ENCODE measurements at regions not wholly inside any gene's neighbourhood (a gene's known extent, or its start where the extent isn't known, plus 50 kb on each side); places are given as distances from the start of the nearest gene placed in this dataset.

DNA sequence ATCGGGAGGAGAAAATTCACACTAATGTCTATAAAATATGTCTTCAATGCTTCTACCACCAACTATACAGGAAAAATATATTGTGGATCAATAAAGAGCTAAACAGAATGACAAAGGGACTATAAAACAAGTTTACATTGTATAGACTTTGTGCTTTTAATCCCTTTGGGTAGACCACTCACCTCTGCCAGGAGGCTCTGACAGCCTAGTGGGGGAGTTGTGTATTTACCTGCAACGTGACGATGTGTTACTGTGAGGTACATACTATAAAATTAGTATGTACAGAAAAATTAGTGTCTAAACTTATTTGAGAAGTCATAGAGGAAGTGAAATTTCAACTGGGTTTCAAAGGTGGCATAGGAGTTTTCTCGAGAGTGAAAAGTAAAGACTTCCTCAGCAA is 243.3 kb upstream of the REG3G start:
- no peak for DNase-seq (ENCODE audit: low read depth, low spot score)
- Mint-ChIP-seq H3K9me3 (no peaks in the 10 kb centered on the region), H3K4me1 (no peaks in the 10 kb centered on the region), H3K27me3 (ENCODE audit: low read depth) (no peaks in the 10 kb centered on the region), H3K27ac (ENCODE audit: unreplicated experiment) (no peak overlapping the region), H3K4me3 (no peak overlapping the region), H3K36me3 (ENCODE audit: low read depth) (no peaks in the 10 kb centered on the region)
- TF ChIP-seq, protein P1, sequence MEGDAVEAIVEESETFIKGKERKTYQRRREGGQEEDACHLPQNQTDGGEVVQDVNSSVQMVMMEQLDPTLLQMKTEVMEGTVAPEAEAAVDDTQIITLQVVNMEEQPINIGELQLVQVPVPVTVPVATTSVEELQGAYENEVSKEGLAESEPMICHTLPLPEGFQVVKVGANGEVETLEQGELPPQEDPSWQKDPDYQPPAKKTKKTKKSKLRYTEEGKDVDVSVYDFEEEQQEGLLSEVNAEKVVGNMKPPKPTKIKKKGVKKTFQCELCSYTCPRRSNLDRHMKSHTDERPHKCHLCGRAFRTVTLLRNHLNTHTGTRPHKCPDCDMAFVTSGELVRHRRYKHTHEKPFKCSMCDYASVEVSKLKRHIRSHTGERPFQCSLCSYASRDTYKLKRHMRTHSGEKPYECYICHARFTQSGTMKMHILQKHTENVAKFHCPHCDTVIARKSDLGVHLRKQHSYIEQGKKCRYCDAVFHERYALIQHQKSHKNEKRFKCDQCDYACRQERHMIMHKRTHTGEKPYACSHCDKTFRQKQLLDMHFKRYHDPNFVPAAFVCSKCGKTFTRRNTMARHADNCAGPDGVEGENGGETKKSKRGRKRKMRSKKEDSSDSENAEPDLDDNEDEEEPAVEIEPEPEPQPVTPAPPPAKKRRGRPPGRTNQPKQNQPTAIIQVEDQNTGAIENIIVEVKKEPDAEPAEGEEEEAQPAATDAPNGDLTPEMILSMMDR (conservative IDR thresholded peaks at IDR 0.05): no peak

DNA sequence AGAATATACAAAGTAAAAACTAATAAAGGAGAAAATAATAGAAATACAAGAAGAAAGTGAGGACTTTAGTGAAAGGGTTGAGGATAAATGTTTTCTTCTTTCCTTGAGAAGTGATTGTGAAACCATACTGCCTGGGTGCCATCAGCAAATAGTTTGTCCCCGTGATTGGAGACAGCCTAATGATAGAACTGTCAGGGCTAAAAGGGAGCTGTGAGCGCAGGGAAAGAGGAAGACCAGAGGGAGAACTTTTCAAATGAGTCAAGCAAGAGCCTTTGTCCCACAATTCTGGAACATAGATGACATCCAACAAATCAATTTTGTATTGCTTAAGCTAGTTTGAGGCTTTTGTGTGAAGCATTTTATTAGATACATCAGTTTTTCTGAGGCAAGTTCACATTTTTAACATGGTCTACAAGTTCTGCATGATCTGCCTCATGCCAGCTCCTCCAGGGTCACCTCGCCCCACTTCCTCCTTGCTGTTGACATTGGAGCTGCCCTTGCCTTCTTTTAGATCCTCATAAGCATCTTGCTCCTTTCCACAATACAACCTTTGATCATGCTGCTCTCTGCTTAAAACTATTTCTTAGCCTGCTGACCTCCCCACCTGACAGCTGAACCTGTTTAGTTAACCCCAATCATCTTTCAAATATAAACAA is 213.4 kb upstream of the REG3G start:
- TF ChIP-seq, protein P1 (conservative IDR thresholded peaks at IDR 0.05): no peak
- no peak overlapping the region for H3K27ac Mint-ChIP-seq (ENCODE audit: unreplicated experiment)
- H3K9me3 Mint-ChIP-seq: peaks cover 2% of the 10 kb centered on the region
- no peak for DNase-seq (ENCODE audit: low read depth, low spot score)
- H3K27me3 Mint-ChIP-seq (ENCODE audit: low read depth): no peaks in the 10 kb centered on the region
- no peaks in the 10 kb centered on the region for H3K36me3 Mint-ChIP-seq (ENCODE audit: low read depth)
- H3K4me3 Mint-ChIP-seq: no peak overlapping the region
- no peaks in the 10 kb centered on the region for H3K4me1 Mint-ChIP-seq

DNA sequence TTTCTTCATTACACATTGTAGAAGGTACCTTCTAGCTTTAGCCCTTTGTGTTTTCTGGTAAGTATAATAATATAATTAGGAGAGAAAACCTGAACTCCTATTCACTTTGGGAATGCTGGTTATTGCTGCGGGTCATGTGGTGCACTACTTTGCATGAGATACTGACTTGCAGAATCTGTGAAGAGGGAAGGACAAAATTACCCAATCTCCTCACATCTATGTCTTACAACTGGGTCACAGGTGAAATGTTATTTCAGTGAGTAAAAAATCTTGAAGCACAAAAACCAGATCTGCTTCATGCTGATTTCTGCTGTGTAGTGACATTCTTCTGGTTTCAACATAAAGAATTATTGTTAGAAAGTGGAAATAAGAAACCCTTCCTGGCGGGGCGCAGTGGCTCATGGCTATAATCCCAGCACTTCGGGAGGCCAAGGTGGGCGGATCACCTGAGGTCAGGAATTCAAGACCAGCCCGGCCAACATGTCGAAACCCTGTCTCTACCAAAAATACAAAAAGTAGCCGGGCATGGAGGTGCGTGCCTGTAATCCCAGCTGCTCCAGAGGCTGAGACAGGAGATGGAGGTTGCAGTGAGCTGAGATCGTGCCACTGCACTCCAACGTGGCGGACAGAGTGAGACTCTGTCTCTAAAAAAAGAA is 211.0 kb upstream of the REG3G start:
- Mint-ChIP-seq H3K36me3 (ENCODE audit: low read depth) (no peaks in the 10 kb centered on the region), H3K4me1 (no peaks in the 10 kb centered on the region), H3K4me3 (no peak overlapping the region), H3K9me3 (peaks cover 2% of the 10 kb centered on the region), H3K27me3 (ENCODE audit: low read depth) (no peaks in the 10 kb centered on the region), H3K27ac (ENCODE audit: unreplicated experiment) (no peak overlapping the region)
- TF ChIP-seq, protein P1 (conservative IDR thresholded peaks at IDR 0.05): no peak
- no peak for DNase-seq (ENCODE audit: low read depth, low spot score)

DNA sequence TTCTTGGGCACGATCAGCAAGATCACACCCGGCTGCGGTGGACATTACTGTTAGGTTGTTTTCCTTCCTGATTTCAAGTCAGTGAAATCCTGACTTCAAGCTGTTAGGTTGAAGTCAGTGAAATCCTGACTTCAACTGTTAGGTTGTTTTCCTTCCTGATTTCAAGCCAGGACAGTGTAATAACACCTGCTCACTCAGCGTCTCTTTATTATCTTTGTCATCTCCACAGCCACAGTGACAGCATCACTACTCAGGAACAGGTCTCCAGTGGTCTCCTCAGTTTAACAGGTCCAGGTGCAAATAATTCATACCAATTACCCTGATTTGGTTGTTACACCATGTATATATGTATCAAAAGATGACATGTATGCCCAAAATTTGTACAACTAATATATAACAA is 208.1 kb upstream of the REG3G start:
- H3K4me3 Mint-ChIP-seq: no peak overlapping the region

DNA sequence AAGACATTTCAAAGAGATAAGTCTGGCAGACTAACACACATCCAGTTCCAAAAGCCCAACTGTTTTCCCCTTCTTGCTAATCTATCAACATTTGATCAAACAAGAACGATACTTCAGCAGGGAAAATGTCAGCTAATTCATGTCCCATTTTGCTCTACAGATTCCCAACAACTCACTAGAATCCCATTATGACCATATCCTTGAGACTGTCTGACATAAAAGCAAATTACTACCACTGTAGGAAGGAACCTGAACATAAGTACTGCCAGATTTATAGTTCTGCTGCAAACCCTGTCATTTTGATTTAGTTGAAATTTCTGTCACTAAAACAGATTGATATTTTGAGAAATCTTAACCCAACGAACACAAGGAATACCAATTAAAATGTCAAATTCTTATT is 193.0 kb upstream of the REG3G start:
- no peaks in the 10 kb centered on the region for H3K36me3 Mint-ChIP-seq (ENCODE audit: low read depth)
- H3K27me3 Mint-ChIP-seq (ENCODE audit: low read depth): no peaks in the 10 kb centered on the region
- no peaks in the 10 kb centered on the region for H3K4me1 Mint-ChIP-seq
- TF ChIP-seq, protein P1 (conservative IDR thresholded peaks at IDR 0.05): no peak
- no peak overlapping the region for H3K4me3 Mint-ChIP-seq
- H3K9me3 Mint-ChIP-seq: no peaks in the 10 kb centered on the region
- no peak overlapping the region for H3K27ac Mint-ChIP-seq (ENCODE audit: unreplicated experiment)
- DNase-seq (ENCODE audit: low read depth, low spot score): no peak

More for the DNA sequence above, 208.1 kb upstream of the REG3G start:
- TF ChIP-seq, protein P1 (conservative IDR thresholded peaks at IDR 0.05): no peak
- no peaks in the 10 kb centered on the region for H3K4me1 Mint-ChIP-seq
- H3K27me3 Mint-ChIP-seq (ENCODE audit: low read depth): no peaks in the 10 kb centered on the region
- H3K9me3 Mint-ChIP-seq: peaks cover 2% of the 10 kb centered on the region
- no peaks in the 10 kb centered on the region for H3K36me3 Mint-ChIP-seq (ENCODE audit: low read depth)
- no peak overlapping the region for H3K27ac Mint-ChIP-seq (ENCODE audit: unreplicated experiment)
- DNase-seq (ENCODE audit: low read depth, low spot score): no peak

Data from neural crest cell (in vitro differentiated cells).